ENCODE measurements at regions not wholly inside any gene's neighbourhood (a gene's known extent, or its start where the extent isn't known, plus 50 kb on each side); places are given as distances from the start of the nearest gene placed in this dataset.

DNA sequence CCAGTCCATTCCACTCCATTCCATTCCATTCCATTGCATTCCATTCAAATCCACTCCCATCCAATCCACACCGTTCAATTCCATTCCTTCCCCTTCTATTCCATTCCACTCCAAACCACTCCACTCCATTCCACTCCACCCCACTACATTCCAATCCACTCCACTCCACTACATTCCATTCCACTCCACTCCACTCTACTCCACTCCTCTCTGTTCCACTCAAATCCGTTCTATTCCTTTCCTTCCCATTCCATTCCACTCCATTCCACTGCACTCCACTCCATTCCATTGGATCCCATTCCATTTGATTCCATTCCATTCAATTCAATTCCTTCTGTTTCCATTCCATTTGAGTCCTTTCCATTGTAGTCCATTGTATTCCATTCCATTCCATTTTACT, 2568.3 kb upstream of the TPTE start:
- TF ChIP-seq, protein P1, sequence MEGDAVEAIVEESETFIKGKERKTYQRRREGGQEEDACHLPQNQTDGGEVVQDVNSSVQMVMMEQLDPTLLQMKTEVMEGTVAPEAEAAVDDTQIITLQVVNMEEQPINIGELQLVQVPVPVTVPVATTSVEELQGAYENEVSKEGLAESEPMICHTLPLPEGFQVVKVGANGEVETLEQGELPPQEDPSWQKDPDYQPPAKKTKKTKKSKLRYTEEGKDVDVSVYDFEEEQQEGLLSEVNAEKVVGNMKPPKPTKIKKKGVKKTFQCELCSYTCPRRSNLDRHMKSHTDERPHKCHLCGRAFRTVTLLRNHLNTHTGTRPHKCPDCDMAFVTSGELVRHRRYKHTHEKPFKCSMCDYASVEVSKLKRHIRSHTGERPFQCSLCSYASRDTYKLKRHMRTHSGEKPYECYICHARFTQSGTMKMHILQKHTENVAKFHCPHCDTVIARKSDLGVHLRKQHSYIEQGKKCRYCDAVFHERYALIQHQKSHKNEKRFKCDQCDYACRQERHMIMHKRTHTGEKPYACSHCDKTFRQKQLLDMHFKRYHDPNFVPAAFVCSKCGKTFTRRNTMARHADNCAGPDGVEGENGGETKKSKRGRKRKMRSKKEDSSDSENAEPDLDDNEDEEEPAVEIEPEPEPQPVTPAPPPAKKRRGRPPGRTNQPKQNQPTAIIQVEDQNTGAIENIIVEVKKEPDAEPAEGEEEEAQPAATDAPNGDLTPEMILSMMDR (IDR thresholded peaks at IDR 0.05) = no peak
- no peak for TF ChIP-seq POLR2A (IDR thresholded peaks at IDR 0.05)
